ENCODE measurements at regions not wholly inside any gene's neighbourhood (a gene's known extent, or its start where the extent isn't known, plus 50 kb on each side); places are given as distances from the start of the nearest gene placed in this dataset.

GRCh38 chr3:59249004-59249403 lies 199.2 kb upstream of the CFAP20DC start:
- DNase-seq (ENCODE audit: extremely low spot score, unreplicated experiment): no peak
- Mint-ChIP-seq H3K4me1 (ENCODE audit: unreplicated experiment) (peaks cover 15% of the 10 kb centered on the region), H3K27me3 (ENCODE audit: unreplicated experiment) (no peaks in the 10 kb centered on the region), H3K4me3 (ENCODE audit: unreplicated experiment) (no peak overlapping the region), H3K9me3 (ENCODE audit: unreplicated experiment) (no peaks in the 10 kb centered on the region), H3K36me3 (ENCODE audit: unreplicated experiment) (no peaks in the 10 kb centered on the region), H3K27ac (ENCODE audit: unreplicated experiment) (no peak overlapping the region)
- TF ChIP-seq CTCF (IDR thresholded peaks at IDR 0.05): no peak

GRCh38 chr3:59247402-59247841 lies 197.6 kb upstream of the CFAP20DC start:
- Mint-ChIP-seq H3K27me3 (ENCODE audit: unreplicated experiment) (peaks cover 3% of the 10 kb centered on the region), H3K9me3 (ENCODE audit: unreplicated experiment) (no peaks in the 10 kb centered on the region), H3K4me3 (ENCODE audit: unreplicated experiment) (no peak overlapping the region), H3K36me3 (ENCODE audit: unreplicated experiment) (no peaks in the 10 kb centered on the region), H3K27ac (ENCODE audit: unreplicated experiment) (no peak overlapping the region), H3K4me1 (ENCODE audit: unreplicated experiment) (peaks cover 15% of the 10 kb centered on the region)
- no peak for TF ChIP-seq CTCF (IDR thresholded peaks at IDR 0.05)
- DNase-seq (ENCODE audit: extremely low spot score, unreplicated experiment): no peak

- H3K9me3 Mint-ChIP-seq (ENCODE audit: unreplicated experiment): no peaks in the 10 kb centered on the region
- H3K36me3 Mint-ChIP-seq (ENCODE audit: unreplicated experiment): no peaks in the 10 kb centered on the region
- H3K27ac Mint-ChIP-seq (ENCODE audit: unreplicated experiment): no peak overlapping the region
- DNase-seq (ENCODE audit: extremely low spot score, unreplicated experiment): no peak
- H3K27me3 Mint-ChIP-seq (ENCODE audit: unreplicated experiment): peaks cover 5% of the 10 kb centered on the region
- H3K4me1 Mint-ChIP-seq (ENCODE audit: unreplicated experiment): peaks cover 15% of the 10 kb centered on the region
- H3K4me3 Mint-ChIP-seq (ENCODE audit: unreplicated experiment): no peak overlapping the region
- no peak for TF ChIP-seq CTCF (IDR thresholded peaks at IDR 0.05)
Measured at GRCh38 chr3:59246719-59247401, 197.0 kb upstream of the CFAP20DC start.

- no peak overlapping the region for H3K4me3 Mint-ChIP-seq (ENCODE audit: unreplicated experiment)
Measured at GRCh38 chr3:59245859-59246501, 196.2 kb upstream of the CFAP20DC start.

More at GRCh38 chr3:59245859-59246501, 196.2 kb upstream of the CFAP20DC start:
- Mint-ChIP-seq H3K27ac (ENCODE audit: unreplicated experiment) (no peak overlapping the region), H3K27me3 (ENCODE audit: unreplicated experiment) (peaks cover 5% of the 10 kb centered on the region), H3K4me1 (ENCODE audit: unreplicated experiment) (peaks cover 15% of the 10 kb centered on the region), H3K9me3 (ENCODE audit: unreplicated experiment) (no peaks in the 10 kb centered on the region), H3K36me3 (ENCODE audit: unreplicated experiment) (no peaks in the 10 kb centered on the region)
- DNase-seq (ENCODE audit: extremely low spot score, unreplicated experiment): no peak
- no peak for TF ChIP-seq CTCF (IDR thresholded peaks at IDR 0.05)

Measured in osteocyte (in vitro differentiated cells).